GM10266 (cell line): ENCODE measurements at regions not wholly inside any gene's neighbourhood (a gene's known extent, or its start where the extent isn't known, plus 50 kb on each side); places are given as distances from the start of the nearest gene placed in this dataset.

ENCODE experiments used
- DNase-seq: peaks from one replicate; pipeline ENCODE4 v3.0.0; 2012; ENCODE audit errors: extremely low spot score
- CTCF ChIP-seq: IDR thresholded peaks from 2 replicates; pipeline ENCODE4 v1.5.1; 2012; ENCODE audit warnings: mild to moderate bottlenecking, low read depth; ENCODE audit not compliant: control insufficient read depth, insufficient read depth; ENCODE audit errors: missing control alignments

GRCh38 chr18:77984178-77984577, 734.5 kb downstream of the GALR1 start:
- DNase-seq: no peak
- no peak for TF ChIP-seq CTCF

DNA sequence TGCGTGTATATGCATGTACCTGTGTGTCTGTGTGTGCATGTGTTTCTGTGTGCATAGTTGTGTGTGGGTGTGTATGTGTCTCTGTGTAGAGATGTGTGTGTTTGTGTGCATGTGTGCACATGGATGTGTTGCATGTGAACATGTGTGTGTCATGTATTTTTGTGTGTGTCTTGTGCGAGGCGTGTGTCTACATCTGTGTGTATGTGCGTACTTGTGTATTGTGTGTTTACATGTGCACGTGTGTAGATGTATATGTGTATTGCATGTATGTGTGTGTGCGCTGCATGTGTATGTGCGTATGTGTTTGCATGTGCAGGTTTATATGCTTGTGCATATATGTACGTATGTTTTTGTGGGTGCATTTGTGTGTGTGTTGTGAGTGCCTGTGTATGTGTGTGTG, 735.2 kb downstream of the GALR1 start:
- DNase-seq: no peak
- no peak for TF ChIP-seq CTCF

DNA sequence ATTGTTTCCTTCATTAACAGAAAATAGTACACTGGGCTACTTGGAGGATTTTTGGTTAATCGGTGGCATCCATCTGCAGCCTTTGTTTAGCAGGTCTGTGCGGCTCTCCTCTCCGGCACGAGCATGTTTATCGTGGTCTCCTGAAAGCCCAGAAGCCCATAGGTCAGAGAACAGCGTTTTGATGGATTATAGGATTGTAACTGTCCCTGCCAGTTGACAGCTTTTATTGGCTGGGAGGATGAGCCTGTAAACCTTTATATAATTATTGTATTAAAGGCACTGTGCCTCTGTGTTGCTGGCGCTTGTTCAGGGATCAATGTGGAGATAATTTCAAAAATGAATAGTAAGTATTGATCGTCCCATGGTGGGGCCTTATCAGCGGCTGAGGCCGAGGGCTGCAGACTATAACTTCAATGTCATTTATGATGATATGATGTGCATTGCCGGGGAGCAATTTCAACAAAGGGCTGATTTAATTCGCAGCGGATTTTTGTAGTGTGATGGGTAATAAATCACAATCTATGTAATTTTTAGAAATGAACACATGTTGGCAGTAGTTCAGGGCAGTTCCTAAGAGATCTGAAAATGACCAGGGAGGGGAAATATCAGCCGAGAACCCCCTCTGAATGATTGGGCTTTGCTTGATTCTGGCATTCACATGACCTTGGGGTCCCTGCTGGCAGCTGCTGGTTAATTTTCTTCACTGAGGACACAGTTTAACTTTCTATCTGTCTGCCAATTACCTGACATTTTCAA, 736.1 kb downstream of the GALR1 start:
- DNase-seq: no peak
- no peak for TF ChIP-seq CTCF

DNA sequence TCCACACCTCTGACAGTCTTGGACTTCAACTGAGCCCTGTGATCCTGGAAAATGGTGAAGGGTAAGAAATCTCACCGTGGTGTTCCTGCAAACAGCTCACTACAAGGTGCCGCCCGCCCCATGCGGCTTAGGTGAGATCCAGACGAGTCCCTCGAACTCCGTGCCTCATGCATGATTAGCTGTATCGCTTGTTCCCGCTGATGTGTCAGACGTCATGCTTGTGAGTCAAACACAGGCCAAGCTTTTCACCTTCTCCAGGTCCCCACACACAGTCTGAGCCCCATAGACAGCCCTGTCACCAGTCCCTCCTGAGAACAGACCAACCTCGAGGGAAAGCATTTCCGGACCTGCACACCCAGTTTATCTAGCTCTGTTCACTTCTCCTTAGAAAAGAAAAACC, 740.5 kb downstream of the GALR1 start:
- DNase-seq: no peak
- no peak for TF ChIP-seq CTCF

DNA sequence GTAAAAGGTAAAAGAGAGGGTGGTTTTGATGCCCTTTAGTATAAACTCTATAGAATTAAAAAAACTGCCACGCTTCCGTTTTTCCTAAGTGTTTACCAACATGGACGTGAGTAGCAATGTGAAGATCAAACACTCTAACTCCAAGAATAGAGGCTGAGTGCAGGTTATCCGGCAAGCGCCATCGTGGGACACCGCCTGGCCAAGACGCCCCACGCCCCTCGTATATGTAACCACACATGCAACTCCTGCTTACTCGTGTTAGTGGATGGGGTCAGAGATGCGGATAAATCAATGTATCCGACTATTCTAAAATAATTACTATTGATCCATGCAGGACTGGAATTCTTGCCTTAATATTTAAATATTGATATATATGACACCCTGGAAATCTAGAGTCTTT, 741.3 kb downstream of the GALR1 start:
- no peak for DNase-seq
- no peak for TF ChIP-seq CTCF

GRCh38 chr18:77992057-77992456, 742.4 kb downstream of the GALR1 start:
- TF ChIP-seq CTCF: no peak
- DNase-seq: no peak

GRCh38 chr18:77993188-77993981, 743.7 kb downstream of the GALR1 start:
- no peak for TF ChIP-seq CTCF

More at GRCh38 chr18:77993188-77993981, 743.7 kb downstream of the GALR1 start:
- no peak for DNase-seq
